HG02759 (cell line): ENCODE measurements at regions not wholly inside any gene's neighbourhood (a gene's known extent, or its start where the extent isn't known, plus 50 kb on each side); places are given as distances from the start of the nearest gene placed in this dataset.

Experiments
- ATAC-seq: cut with Tn5 transposase; IDR thresholded peaks from one replicate; pipeline ENCODE4 v1.9.1; 2021; ENCODE audit warnings: mild to moderate bottlenecking, moderate library complexity; ENCODE audit not compliant: unreplicated experiment

DNA sequence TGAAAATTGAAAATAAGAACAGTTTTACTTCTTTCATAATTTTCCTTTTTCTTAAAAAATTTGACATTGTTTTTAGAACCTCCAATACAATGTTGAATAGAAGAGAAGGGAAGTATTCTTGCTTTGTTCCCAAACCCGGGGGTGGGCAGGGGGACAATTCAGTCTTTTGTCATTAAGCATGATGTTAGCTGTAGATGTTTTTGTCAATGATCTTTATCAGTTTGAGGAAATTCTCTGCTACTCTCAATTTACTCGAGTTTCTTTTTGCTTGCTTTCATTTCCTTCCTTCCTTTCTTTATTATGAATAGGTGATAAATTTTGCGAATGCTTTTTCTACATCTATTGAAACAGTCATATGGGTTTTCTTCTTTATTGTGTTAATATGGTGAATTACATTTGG lies 183.2 kb upstream of the FRMD6 start:
- no peak for ATAC-seq

DNA sequence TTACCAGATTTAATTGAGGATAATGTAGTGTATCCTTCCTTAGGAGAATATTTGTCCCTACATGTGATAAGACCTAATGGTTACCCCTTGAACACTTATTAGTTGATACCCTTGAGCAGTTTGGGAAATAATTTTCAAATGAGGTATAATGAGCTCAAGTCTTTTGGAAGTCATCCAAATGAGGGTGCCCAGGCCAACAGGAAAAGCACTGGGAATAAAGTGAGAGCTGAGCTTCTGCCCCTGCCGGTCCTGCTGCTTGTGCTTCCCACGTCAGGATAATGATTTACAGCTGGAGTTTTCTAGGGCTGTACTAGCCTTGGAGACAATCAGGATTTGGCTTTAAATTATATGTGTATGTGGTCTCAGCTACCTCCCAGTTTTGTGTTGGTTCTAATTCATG lies 178.8 kb upstream of the FRMD6 start:
- no peak for ATAC-seq

DNA sequence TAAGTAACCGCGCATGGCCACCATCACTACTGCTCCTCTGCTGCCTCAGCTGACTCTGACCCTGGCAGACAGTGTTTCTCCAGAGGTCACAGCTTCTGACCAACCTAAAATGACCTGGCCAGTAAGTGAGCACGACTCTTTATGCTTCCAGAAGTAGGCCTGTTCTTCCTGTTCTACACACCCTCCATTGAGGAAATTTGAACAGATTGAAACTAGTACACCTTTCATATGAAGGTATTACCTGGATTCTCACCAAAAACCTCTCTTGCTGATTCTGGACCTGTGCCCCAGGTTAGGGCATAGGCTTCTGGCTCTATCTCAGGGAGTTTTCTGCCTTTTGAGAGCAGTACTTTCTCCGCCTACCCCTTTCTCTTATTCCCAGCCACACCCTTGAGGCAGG lies 178.4 kb upstream of the FRMD6 start:
- no peak for ATAC-seq

DNA sequence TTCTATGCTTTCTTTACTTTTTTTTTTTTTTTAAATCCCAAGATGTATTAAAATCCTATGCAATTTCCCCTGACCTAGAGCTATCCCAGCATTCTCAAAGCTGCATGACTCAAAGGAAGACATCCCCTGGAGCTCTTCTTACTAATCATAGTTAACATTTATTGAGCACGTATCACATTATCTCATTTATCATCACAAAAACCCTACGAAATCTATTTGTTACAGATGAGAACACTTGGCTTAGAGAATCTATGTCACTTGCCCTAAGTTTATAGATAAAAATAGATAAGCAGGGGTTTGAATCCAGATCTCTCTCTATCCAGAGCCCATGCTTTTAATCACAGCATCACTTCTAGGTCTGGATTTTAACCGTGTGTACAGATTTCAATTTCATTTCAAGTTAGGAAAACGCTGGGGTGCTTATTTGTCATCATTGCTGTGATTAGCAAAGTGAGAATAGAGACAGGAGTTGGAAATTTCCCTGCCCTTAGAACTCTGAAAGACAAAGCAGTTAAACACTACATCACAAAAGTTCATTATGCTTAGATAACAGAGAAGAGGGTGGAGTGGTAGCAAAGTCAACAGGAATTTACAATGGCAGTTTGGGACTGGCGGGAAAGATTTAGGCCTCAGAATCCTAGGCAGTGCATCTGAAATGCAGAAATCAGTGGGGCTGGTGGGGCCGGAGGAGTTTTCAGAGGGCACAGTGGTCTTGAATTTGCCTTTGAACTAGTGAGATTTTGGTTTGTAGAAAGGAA lies 177.7 kb upstream of the FRMD6 start:
- no peak for ATAC-seq

DNA sequence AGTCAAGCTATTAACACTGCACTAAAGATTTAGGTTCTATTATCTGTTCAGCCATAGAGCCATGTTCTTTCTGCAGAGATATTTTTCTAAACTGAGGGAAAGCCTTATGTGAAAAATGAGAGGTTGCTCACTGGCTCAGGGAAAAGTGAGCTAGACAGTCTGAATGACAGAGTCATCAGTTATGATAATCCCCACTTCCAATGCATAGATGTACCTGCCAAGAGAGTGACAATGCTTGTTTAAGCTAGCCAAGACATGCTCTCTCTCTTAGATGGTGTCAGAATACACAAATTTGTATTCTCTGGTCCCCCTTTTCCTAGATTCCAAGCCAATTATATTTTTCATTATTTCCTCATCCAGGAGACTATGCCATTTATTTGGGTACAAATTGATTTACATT lies 176.9 kb upstream of the FRMD6 start:
- ATAC-seq: no peak

DNA sequence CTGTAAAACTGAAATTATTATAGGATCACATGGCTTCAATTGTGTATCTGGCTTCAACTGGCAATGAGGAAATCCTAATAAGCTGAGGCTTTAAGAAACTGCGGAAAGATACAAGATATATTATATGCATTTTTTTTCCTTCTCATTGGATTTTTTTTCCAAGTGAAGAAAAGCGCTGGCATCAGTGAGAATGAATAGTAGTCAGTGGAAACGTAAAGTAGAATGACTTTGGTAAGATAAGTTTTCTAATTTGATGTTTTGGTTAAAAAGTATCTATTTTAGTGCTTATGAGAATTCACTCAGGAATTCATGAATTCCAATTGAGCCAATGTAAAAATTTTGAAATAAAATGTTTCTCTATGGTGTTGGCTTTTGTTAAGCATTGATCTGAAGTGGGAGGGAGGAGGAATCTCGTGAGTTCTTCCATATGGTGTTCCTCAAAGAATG lies 173.5 kb upstream of the FRMD6 start:
- ATAC-seq: no peak

DNA sequence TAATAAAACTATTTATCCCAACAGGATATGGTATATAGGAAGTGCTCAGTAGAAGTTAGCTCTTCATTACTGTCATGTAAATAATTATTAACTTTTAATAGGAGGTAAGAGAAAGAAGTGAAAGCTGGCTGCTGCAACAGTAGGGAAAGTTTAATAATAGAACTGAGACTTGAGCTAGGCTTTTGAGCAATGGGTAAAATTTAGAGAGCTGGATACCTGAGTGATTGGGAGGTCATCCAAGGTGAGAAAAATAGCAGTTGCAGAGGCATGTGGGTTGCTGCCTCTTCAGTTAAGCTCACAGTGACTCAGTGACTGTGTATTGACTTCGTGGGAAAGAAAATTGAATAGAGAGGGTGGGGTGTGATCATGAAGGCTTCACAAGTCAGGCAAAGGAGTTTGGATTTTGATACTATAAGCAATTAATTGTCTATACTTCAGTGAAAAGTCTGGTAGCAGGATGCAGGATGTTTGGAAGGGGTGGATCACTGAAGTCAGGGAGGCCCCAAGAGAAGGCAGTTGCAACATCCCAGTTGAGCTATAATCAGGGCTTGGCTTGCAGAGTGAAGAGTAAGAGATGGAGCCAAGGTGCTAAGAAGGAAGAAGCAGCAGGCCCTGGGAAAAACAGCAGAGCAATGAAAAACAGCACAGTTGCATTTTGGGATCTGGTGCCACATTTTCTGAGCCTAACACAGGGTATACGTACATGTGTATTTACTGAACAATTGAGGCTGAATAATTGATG lies 172.0 kb upstream of the FRMD6 start:
- ATAC-seq: peak; percentile 79

DNA sequence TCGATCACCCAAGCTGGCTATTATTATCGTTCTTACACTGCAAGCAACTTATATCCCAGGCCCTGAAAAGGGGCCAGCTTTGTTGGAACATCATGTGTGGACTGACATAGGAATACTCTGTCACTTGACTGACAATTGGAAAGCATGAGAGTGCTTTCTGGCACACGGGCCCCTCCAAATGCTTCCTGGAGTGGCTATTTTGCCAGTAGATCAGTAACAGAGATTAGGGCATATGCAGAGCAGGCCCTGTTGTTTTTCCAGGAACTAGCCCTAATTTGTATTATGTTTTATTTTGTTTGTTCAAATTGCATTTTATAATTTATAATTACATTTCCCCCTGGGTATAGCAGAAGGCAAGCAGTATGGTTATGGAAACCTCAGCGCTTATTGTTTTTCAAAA lies 170.1 kb upstream of the FRMD6 start:
- ATAC-seq: no peak

DNA sequence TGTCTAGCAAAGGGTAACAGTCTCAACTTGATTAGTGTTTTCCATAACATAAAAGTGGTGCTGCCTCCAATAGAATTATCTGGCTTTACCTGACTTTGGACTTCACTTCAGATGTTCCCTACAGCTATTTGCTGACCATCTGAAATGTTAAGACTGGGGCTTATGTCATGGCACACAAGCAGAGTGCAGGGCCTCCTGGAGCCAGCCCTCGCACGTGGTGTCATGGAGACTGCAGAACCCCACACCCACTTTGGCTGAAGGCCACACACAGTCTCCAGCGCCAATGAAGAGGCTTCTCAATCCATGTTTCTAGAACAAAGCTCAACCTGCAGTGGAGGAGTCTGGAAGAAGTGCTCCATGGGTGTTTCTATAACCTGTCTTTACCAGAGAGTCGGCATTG lies 169.6 kb upstream of the FRMD6 start:
- no peak for ATAC-seq

DNA sequence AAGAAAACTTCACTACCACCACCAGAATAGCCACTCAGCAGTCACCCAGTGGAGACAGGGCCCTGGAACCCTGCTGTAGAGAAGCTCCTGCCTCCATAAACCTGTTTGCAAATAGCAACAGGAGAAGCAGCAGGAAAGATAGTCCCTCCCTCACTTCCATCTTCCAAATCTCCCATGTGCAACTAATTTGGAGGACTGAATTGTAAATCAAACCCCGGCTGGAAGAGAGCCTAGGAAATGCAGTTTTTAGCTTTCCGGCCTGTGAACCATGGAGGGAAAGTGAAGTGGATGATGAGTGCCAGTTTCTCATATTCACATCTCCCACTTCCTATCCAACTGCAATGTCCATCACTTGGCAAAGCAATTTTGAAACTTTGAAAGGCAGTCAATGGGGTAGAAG lies 167.2 kb upstream of the FRMD6 start:
- no peak for ATAC-seq

DNA sequence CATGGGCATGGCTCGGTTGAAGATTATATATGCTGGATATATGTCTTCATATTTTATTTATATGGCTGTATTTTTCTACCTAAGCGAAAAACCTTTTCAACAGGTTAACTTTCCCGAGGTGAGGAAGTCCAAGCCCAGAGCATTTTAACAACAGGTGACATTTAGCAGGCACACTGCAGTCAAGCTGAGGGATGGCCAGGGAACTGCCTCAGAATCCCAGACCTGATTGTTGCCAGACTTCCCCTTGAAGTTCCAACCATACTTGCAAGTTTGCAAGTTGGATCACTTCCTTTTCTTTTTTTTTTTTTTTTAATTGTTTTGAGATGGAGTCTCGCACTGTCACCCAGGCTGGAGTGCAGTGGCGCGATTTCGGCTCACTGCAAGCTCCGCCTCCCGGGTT lies 166.0 kb upstream of the FRMD6 start:
- ATAC-seq: no peak

DNA sequence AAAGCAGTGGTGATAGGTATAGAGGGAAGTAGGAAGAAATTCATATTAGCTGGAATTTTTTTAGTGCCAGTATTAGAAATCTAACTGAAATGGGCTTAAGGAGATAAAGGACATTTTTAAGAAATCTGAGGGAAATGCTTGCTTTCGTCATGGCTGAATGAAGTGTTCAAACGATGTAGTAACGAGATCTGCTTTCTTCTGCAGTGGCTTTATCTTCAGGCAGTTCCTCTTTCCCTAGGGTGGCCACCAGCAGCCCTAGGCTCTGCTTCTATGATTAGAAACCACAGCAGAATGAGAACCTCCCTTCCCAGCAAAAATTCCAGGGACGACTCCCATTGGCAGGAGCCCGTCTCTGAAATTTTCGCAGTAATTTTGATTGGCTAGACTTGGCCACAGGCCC lies 163.9 kb upstream of the FRMD6 start:
- ATAC-seq: no peak

DNA sequence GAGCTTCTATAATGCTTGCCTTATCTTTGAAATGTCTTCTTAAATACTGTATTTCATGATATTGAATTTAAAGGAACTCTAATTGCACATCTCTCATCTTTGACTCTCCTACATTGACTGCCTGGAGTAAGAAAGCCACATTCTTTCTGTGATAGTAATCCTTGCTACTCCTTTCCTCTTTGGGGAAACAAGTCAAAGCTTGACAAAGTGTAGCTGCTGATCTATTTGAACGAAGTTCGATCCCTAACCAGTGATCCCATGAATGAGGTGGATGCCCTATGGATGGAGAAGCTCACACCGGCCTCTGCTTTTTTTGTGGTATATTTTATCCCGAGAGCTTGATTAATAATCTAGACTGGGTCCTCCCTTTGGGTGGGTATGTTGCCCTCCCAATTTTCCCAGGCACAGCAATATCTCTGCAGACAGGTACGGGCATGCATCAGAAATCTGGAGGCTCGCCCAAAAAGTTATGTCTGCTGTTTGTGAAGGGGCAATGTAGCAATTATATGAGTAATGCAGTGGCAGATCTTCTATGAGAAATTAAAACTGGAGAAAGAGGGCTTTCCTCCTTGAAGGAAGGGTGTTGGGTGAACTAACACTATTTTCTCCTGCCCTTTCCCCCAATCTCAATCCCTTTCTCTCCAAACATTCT lies 163.0 kb upstream of the FRMD6 start:
- no peak for ATAC-seq

DNA sequence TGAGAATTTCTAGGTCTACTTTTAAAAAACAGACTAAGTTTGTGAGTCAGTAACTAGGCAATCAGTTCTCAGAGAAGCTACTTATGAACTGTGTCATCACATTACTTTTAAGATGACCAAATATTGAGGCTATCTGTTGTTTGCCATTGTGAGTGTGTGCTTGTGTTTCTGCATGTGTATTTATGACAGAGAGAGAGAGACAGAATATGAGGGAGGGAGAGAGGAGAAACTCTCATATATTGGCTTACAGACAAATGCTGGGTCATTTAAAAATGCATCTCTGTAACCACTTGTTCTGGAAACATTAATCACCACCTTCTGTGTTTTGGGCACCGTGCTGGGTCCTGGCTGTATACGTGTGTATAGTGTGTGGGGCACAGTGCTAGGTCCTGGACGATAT lies 161.5 kb upstream of the FRMD6 start:
- ATAC-seq: no peak

DNA sequence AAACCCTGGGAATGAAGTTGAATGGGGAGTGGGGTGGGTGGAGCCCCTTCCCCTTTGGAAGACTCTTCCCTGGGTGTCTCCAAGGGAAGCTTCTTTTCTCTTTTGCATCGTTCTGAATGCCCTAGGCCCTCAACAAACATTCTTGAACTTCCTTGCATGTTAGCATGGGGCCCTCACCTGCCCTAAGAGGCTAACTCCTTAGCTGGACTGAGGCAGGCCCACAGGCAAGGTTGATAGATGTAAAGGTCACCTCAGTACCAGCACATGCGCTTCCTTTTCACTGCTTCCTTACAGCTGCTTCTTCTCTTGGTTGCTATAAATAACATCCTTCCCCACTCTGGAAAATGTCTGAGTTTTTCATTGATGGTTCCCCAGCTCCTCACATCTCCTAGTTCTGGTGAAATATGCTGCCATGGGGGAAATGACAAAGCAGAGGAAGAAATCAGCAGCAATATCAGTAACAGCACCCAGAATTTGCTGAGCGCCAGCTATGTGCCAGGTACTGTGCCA lies 160.6 kb upstream of the FRMD6 start:
- no peak for ATAC-seq

DNA sequence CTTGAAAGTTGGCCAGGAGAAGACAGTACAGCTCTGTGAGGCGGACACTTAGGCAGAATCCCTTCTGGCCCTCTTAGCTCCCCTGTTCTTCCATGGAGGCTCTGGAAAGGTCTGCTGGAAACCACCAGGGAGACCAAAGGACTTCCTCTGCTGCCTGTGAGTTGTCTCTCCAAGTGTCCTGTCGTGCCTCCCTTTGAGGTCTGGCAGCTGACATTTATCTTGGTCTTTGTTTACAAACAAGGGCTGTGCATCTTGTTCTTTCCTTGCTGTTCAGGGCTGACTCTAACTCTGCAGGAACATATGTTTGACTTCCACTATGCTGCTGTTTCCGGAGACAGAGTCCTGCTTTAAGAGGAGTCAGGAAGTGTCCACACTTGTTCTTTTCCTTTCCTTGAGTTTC lies 159.9 kb upstream of the FRMD6 start:
- ATAC-seq: no peak

DNA sequence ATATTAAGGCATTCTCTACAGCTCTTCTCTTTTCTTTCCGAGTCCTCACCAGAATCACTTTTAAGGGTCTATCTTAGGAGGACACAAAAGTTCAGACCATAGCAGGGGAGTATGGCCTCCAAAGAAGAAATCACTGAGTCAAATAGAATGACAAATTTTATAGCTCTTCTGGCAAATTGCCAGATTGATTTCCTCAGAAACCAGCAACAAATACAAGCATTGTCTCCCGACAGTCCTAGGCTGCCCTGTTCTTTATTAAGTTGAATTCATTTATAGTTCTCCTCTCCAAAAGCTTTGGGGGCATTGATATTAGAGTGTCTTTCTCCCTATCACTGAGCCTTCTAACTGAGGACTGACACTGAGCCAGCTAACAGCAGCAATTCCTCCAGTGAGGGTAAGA lies 156.4 kb upstream of the FRMD6 start:
- ATAC-seq: no peak

DNA sequence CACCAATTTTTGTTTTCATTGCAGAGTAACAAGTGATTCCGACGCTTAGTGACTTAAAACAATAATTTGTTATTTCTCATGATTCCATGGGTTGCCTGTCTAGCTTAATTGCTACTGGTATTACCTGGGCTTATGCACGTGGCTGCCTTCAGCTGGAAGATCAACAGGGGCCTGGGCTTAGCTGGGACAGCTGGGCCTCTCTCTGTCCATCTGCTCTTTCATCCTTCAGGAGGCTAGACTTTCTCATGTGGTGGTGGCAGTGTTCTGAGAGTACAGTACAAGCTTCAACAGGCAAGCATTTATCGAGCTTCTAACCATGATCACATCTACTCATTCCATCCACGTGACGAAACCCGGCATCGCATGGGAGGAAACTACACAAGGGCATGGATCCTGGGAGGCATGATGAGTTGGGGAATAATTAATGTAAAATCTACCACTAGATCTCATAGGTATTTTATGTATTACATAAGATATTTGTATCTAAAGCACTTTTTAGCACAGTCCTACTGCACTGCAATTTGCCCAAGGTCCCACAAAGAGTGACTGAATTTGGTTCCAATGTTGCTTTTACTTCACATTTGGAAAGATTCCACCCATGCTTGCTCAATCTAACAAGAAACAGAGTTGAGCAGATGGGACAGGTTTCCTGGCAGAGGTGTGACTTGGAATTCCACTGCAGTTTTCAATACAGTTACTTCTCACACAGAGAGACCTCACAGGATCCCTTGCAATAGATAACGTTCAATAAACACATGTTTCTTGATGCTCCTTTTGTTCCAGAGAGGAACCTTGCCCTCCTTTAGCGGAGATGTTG lies 153.1 kb upstream of the FRMD6 start:
- ATAC-seq: no peak

DNA sequence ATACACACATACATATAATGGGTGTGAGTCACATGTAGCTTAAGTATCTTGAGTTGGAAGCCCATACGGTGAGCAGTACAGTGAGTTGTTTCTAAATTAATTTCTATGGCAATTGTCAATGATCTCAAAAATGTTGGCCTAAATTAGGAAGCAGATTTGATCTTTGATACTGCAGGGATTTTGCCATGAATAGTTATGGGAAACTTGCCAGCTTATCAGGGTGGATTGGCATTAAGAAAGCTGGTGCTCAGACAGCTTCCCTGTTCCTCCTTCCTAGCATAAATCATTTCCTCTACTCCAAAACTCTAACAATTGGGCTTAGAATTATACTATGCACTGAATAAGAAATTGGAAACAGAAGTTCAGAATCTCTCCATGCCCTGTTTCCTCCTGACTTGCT lies 150.9 kb upstream of the FRMD6 start:
- no peak for ATAC-seq

DNA sequence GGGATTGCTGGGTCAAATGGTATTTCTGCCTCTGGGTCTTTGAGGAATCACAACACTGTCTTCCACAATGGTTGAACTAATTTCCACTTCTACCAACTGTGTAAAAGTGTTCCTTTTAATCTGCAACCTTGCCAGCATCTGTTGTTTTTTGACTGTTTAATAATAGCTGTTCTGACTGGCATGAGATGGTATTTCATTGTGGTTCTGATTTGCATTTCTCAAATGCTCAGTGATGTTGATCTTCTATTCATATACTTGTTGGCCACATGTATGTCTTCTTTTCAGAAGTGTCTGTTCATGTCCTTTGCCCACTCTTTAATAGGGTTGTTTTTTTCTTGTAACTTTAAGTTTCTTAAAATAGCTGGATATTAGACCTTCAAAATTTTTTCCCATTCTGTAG lies 150.0 kb upstream of the FRMD6 start:
- ATAC-seq: no peak

DNA sequence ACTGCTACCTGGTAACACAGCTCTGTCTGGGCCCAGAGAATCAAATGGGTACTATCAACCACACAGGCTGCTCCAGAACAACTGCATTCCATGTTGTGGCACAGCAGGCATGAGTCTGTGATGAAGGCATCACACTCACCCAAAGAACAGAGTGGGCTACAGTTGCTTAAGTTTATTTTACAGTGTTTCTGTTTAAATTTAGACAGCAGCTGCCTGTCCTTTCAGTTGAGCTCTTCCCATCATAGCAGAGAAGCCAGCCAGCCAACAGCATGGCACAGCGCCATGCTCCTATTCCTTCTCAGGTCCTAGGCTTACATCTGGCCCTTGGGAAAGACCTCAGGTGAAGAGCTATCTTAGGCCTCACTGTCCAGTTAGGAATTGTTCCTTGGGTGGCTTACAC lies 147.0 kb upstream of the FRMD6 start:
- no peak for ATAC-seq
